Liver (tissue), 7 donors: ENCODE measurements at regions not wholly inside any gene's neighbourhood (a gene's known extent, or its start where the extent isn't known, plus 50 kb on each side); places are given as distances from the start of the nearest gene placed in this dataset.

ENCODE experiments used
- DNase-seq: peaks from one replicate; pipeline ENCODE4 v3.0.0-alpha.2; 2017; ENCODE audit warnings: low spot score
- H3K27ac ChIP-seq, 2 donors: one replicate each; pipeline ENCODE4 v1.7.0; 2013; ENCODE audit warnings: inconsistent platforms in 2 of 2, low read length in 2 of 2, control low read depth in 1 of 2, low read depth in 1 of 2, mild to moderate bottlenecking in 1 of 2
- H3K27me3 ChIP-seq, 4 donors: one replicate each; pipeline versions ENCODE4 v1.6.1 to v1.7.0; 2013; ENCODE audit warnings: low read length in 3 of 4, inconsistent platforms in 1 of 4, mild to moderate bottlenecking in 1 of 4, moderate library complexity in 1 of 4; ENCODE audit not compliant: control insufficient read depth in 4 of 4, insufficient read depth in 4 of 4
- H3K36me3 ChIP-seq, 4 donors: one replicate each; pipeline versions ENCODE4 v1.6.1 to v1.7.0; 2013; ENCODE audit warnings: low read length in 3 of 4, mild to moderate bottlenecking in 3 of 4, low read depth in 1 of 4, moderate library complexity in 1 of 4; ENCODE audit not compliant: control insufficient read depth in 4 of 4, insufficient read depth in 3 of 4
- H3K4me1 ChIP-seq, 4 donors: one replicate each; pipeline versions ENCODE4 v1.6.1 to v1.7.0; 2013; ENCODE audit warnings: low read length in 3 of 4, mild to moderate bottlenecking in 3 of 4, moderate library complexity in 1 of 4; ENCODE audit not compliant: control insufficient read depth in 4 of 4, insufficient read depth in 4 of 4
- H3K4me3 ChIP-seq, 3 donors: one replicate each; pipeline versions ENCODE4 v1.6.1 to v1.7.0; 2013; ENCODE audit warnings: low read length in 3 of 3, control low read depth in 1 of 3, low read depth in 1 of 3, mild to moderate bottlenecking in 1 of 3
- H3K9ac ChIP-seq, 2 donors: one replicate each; pipeline ENCODE4 v1.7.0; 2013; ENCODE audit warnings: low read length in 2 of 2, mild to moderate bottlenecking in 2 of 2, moderate library complexity in 2 of 2, control low read depth in 1 of 2, low read depth in 1 of 2
- H3K9me3 ChIP-seq, 4 donors: one replicate each; pipeline versions ENCODE4 v1.6.1 to v1.7.0; 2013; ENCODE audit warnings: low read length in 3 of 4; ENCODE audit not compliant: control insufficient read depth in 4 of 4
- ATF3 ChIP-seq: IDR thresholded peaks from 2 replicates; pipeline ENCODE4 v1.6.1; 2016; ENCODE audit warnings: antibody characterized with exemption
- EGR1 ChIP-seq, 2 donors: IDR thresholded peaks; 2 replicates each; pipeline ENCODE4 v1.6.1; 2016 to 2018; ENCODE audit warnings: antibody characterized with exemption in 2 of 2, low read depth in 2 of 2
- FOXA1 ChIP-seq: IDR thresholded peaks from 2 replicates; pipeline ENCODE4 v1.6.1; 2016; ENCODE audit warnings: antibody characterized with exemption
- FOXA2 ChIP-seq: IDR thresholded peaks from 2 replicates; pipeline ENCODE4 v1.6.1; 2016; ENCODE audit warnings: antibody characterized with exemption
- GABPA ChIP-seq, 2 donors: IDR thresholded peaks in 1 of 2; conservative IDR thresholded peaks in 1 of 2; 2 replicates each; pipeline ENCODE4 v1.6.1; 2016; ENCODE audit warnings: antibody characterized with exemption in 2 of 2, mild to moderate bottlenecking in 1 of 2, moderate library complexity in 1 of 2
- HNF4A ChIP-seq, 2 donors: conservative IDR thresholded peaks; 2 replicates each; pipeline ENCODE4 v1.6.1; 2016; ENCODE audit warnings: antibody characterized with exemption in 2 of 2, mild to moderate bottlenecking in 2 of 2
- HNF4G ChIP-seq: IDR thresholded peaks from 2 replicates; pipeline ENCODE4 v1.6.1; 2016; ENCODE audit warnings: antibody characterized with exemption
- JUND ChIP-seq, 2 donors: IDR thresholded peaks; 2 replicates each; pipeline ENCODE4 v1.6.1; 2016; ENCODE audit warnings: antibody characterized with exemption in 2 of 2
- MAX ChIP-seq: IDR thresholded peaks from 2 replicates; pipeline ENCODE4 v1.6.1; 2016; ENCODE audit warnings: antibody characterized with exemption
- NR2F2 ChIP-seq: IDR thresholded peaks from 2 replicates; pipeline ENCODE4 v1.6.1; 2016; ENCODE audit warnings: antibody characterized with exemption
- RAD21 ChIP-seq, 2 donors: IDR thresholded peaks; 2 replicates each; pipeline ENCODE4 v1.6.1; 2016; ENCODE audit warnings: antibody characterized with exemption in 2 of 2, mild to moderate bottlenecking in 2 of 2
- RXRA ChIP-seq, 2 donors: IDR thresholded peaks; 2 replicates each; pipeline ENCODE4 v1.6.1; 2017 to 2018; ENCODE audit warnings: antibody characterized with exemption in 2 of 2, mild to moderate bottlenecking in 1 of 2
- SP1 ChIP-seq: IDR thresholded peaks from 2 replicates; pipeline ENCODE4 v1.6.1; 2018; ENCODE audit warnings: antibody characterized with exemption, mild to moderate bottlenecking
- TAF1 ChIP-seq: conservative IDR thresholded peaks from 2 replicates; pipeline ENCODE4 v1.6.1; 2016; ENCODE audit warnings: antibody characterized with exemption, mild to moderate bottlenecking
- YY1 ChIP-seq: IDR thresholded peaks from 2 replicates; pipeline ENCODE4 v1.6.1; 2016; ENCODE audit warnings: antibody characterized with exemption, mild to moderate bottlenecking
- ZBTB33 ChIP-seq: IDR thresholded peaks from 2 replicates; pipeline ENCODE4 v1.6.1; 2016; ENCODE audit warnings: antibody characterized with exemption
- WGBS: extraction: QIAGEN DNeasy Blood & Tissue Kit; methylation state at CpG from one replicate; pipeline ENCODE4 v1.1.7; 2013; 5-methylcytosine and 5-hydroxymethylcytosine counted together
- TF ChIP-seq, protein P1 (sequence below): IDR thresholded peaks from 2 replicates; pipeline ENCODE4 v1.6.1; 2016; ENCODE audit warnings: antibody characterized with exemption, mild to moderate bottlenecking
- donor health status: healthy.
- donor health status: healthy.
- donor health status: healthy.
- donor health status: healthy.

GRCh38 chr4:107276052-107276451 is 239.9 kb upstream of the DKK2 start (continued):
- TF ChIP-seq NR2F2 (no peak), EGR1 (IDR thresholded peaks at IDR 0.05; ENCODE audit: low read depth in 2 of 2) (no peak)

GRCh38 chr4:107275225-107275624 is 239.1 kb upstream of the DKK2 start:
- no peak for TF ChIP-seq TAF1
- no peak for TF ChIP-seq FOXA2
- no peak for TF ChIP-seq SP1
- no peak for TF ChIP-seq NR2F2
- TF ChIP-seq YY1: no peak
- no peak for TF ChIP-seq GABPA (IDR thresholded peaks at IDR 0.05 in 1 of 2, conservative IDR thresholded peaks at IDR 0.05 in 1 of 2)
- TF ChIP-seq FOXA1: no peak
- no peak for TF ChIP-seq ATF3
- TF ChIP-seq EGR1 (IDR thresholded peaks at IDR 0.05; ENCODE audit: low read depth in 2 of 2): no peak
- TF ChIP-seq, protein P1, sequence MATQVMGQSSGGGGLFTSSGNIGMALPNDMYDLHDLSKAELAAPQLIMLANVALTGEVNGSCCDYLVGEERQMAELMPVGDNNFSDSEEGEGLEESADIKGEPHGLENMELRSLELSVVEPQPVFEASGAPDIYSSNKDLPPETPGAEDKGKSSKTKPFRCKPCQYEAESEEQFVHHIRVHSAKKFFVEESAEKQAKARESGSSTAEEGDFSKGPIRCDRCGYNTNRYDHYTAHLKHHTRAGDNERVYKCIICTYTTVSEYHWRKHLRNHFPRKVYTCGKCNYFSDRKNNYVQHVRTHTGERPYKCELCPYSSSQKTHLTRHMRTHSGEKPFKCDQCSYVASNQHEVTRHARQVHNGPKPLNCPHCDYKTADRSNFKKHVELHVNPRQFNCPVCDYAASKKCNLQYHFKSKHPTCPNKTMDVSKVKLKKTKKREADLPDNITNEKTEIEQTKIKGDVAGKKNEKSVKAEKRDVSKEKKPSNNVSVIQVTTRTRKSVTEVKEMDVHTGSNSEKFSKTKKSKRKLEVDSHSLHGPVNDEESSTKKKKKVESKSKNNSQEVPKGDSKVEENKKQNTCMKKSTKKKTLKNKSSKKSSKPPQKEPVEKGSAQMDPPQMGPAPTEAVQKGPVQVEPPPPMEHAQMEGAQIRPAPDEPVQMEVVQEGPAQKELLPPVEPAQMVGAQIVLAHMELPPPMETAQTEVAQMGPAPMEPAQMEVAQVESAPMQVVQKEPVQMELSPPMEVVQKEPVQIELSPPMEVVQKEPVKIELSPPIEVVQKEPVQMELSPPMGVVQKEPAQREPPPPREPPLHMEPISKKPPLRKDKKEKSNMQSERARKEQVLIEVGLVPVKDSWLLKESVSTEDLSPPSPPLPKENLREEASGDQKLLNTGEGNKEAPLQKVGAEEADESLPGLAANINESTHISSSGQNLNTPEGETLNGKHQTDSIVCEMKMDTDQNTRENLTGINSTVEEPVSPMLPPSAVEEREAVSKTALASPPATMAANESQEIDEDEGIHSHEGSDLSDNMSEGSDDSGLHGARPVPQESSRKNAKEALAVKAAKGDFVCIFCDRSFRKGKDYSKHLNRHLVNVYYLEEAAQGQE: no peak
- TF ChIP-seq MAX: no peak
- no peak for TF ChIP-seq RXRA (IDR thresholded peaks at IDR 0.05)
- no peak for TF ChIP-seq HNF4G
- TF ChIP-seq HNF4A (conservative IDR thresholded peaks at IDR 0.05): no peak
- TF ChIP-seq ZBTB33: no peak
- TF ChIP-seq JUND (IDR thresholded peaks at IDR 0.05): no peak

DNA sequence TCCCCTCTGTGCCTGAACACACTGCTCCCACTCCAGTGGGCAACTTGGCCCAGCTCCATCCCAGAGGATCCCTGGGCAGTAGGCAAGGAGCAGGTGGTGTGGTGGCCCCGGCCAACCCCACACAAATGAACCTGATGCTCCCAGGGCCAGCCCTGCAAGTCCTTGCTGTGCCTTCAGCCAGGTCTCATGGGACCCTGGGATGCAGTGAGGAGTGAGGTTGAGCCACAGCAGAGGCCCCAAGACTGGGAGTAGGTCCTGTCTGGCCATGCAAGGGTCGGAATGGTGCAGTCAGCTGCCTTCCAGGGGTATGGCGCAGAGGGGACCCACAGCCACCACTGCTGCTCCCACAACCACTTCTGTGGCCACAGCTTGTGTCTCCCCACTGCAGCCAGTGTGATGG is 234.5 kb upstream of the DKK2 start:
- WGBS: 86% methylated on average over 3 of the region's 3 CpGs

More at GRCh38 chr4:107275225-107275624, 239.1 kb upstream of the DKK2 start:
- Histone ChIP-seq H3K4me3 (no peak overlapping the region), H3K4me1 (no peaks in the 10 kb centered on the region), H3K36me3 (no peaks in the 10 kb centered on the region), H3K27me3 (no peaks in the 10 kb centered on the region), H3K27ac (no peak overlapping the region), H3K9me3 (peaks cover 0 to under 1% (median 0%) of the 10 kb centered on the region in 4 donors), H3K9ac (no peak overlapping the region)
- no peak for DNase-seq

More for the DNA sequence above, 234.5 kb upstream of the DKK2 start:
- no peak for DNase-seq
- TF ChIP-seq ZBTB33 (no peak), NR2F2 (no peak), EGR1 (IDR thresholded peaks at IDR 0.05; ENCODE audit: low read depth in 2 of 2) (no peak), RAD21 (IDR thresholded peaks at IDR 0.05) (no peak), YY1 (no peak), HNF4A (conservative IDR thresholded peaks at IDR 0.05) (no peak)
- TF ChIP-seq, protein P1: no peak
- H3K27ac ChIP-seq: no peak overlapping the region
- no peaks in the 10 kb centered on the region for H3K4me1 ChIP-seq
- no peak overlapping the region for H3K9ac ChIP-seq
- H3K36me3 ChIP-seq: no peaks in the 10 kb centered on the region
- no peak overlapping the region for H3K4me3 ChIP-seq
- H3K27me3 ChIP-seq: no peaks in the 10 kb centered on the region
- peaks cover 0 to 3% (median 0%) of the 10 kb centered on the region in 4 donors for H3K9me3 ChIP-seq
